HEK293 (cell line): ENCODE measurements at regions not wholly inside any gene's neighbourhood (a gene's known extent, or its start where the extent isn't known, plus 50 kb on each side); places are given as distances from the start of the nearest gene placed in this dataset.

Experiments used
- CTCF ChIA-PET: fragments of 350-600 bp; formaldehyde crosslinking; extraction: SDS; loops from one replicate; lab custom pipeline; 2021; ENCODE audit warnings: antibody characterized with exemption; lab: Yijun Ruan, JAX
- POLR2A ChIA-PET: fragments of 300-600 bp; formaldehyde crosslinking; extraction: SDS; loops from one replicate; lab custom pipeline; 2020; ENCODE audit warnings: antibody characterized with exemption, inconsistent platforms; lab: Yijun Ruan, JAX
- H3K27ac ChIP-seq: fragments of 200-500 bp; sonication (Bioruptor generic); 2 replicates; pipeline ENCODE4 v1.5.1; 2014; ENCODE audit warnings: low read depth, low read length, control low read depth, inconsistent platforms; ENCODE audit errors: extremely low read depth
- H3K36me3 ChIP-seq, 2 experiments: fragments of 200-500 bp in 1 of 2; sonication (Bioruptor generic) in 1 of 2; 1 replicate in 1 of 2; 2 replicates in 1 of 2; pipeline ENCODE4 v1.5.1; 2014 to 2017; ENCODE audit warnings: inconsistent platforms in 2 of 2, low read length in 2 of 2; ENCODE audit not compliant: control insufficient read depth in 2 of 2, insufficient read depth in 1 of 2
- H3K4me1 ChIP-seq: fragments of 200-500 bp; sonication (Bioruptor generic); 2 replicates; pipeline ENCODE4 v1.5.1; 2014; ENCODE audit warnings: mild to moderate bottlenecking, low read length, inconsistent platforms; ENCODE audit not compliant: control insufficient read depth, insufficient read depth
- H3K4me3 ChIP-seq: 2 replicates; pipeline ENCODE4 v1.5.1; 2011; ENCODE audit warnings: low read depth, mild to moderate bottlenecking, control low read depth, low read length, moderate library complexity
- H3K9me3 ChIP-seq: fragments of 200-500 bp; sonication (Bioruptor generic); 2 replicates; pipeline ENCODE4 v1.5.1; 2014; ENCODE audit warnings: low read depth, low read length, inconsistent platforms; ENCODE audit not compliant: control insufficient read depth, insufficient read depth
- EGR2 ChIP-seq: fragments of 450-650 bp; formaldehyde crosslinking; IDR thresholded peaks from 2 replicates; pipeline ENCODE4 v1.5.1; 2016; ENCODE audit warnings: low read depth, missing biosample characterization, missing genetic modification characterization
- ELK4 ChIP-seq: IDR thresholded peaks from 2 replicates; pipeline ENCODE4 v1.6.1; 2011; ENCODE audit warnings: mild to moderate bottlenecking, low read depth, low read length, borderline replicate concordance
- FEZF1 ChIP-seq: fragments of 450-650 bp; formaldehyde crosslinking; IDR thresholded peaks from 2 replicates; pipeline ENCODE4 v1.5.1; 2016; ENCODE audit warnings: missing biosample characterization, missing genetic modification characterization
- GLIS1 ChIP-seq: fragments of 450-650 bp; formaldehyde crosslinking; IDR thresholded peaks from 2 replicates; pipeline ENCODE4 v1.5.1; 2016; ENCODE audit warnings: missing biosample characterization, missing genetic modification characterization
- KLF9 ChIP-seq: fragments of 450-650 bp; formaldehyde crosslinking; IDR thresholded peaks from 2 replicates; pipeline ENCODE4 v1.5.1; 2016; ENCODE audit warnings: missing biosample characterization, missing genetic modification characterization, low read depth
- MYNN ChIP-seq: fragments of 450-650 bp; formaldehyde crosslinking; IDR thresholded peaks from 2 replicates; pipeline ENCODE4 v1.5.1; 2016; ENCODE audit warnings: missing biosample characterization, missing genetic modification characterization, borderline replicate concordance
- OVOL3 ChIP-seq: fragments of 450-650 bp; formaldehyde crosslinking; IDR thresholded peaks from 2 replicates; pipeline ENCODE4 v1.5.1; 2016; ENCODE audit warnings: missing biosample characterization, missing genetic modification characterization
- YY1 ChIP-seq: fragments of 450-650 bp; formaldehyde crosslinking; IDR thresholded peaks from 2 replicates; pipeline ENCODE4 v1.5.1; 2018; ENCODE audit warnings: missing biosample characterization, missing genetic modification characterization
- ZNF169 ChIP-seq: fragments of 450-650 bp; formaldehyde crosslinking; IDR thresholded peaks from 2 replicates; pipeline ENCODE4 v1.5.1; 2016; ENCODE audit warnings: missing biosample characterization, missing genetic modification characterization
- ZNF266 ChIP-seq: fragments of 450-650 bp; formaldehyde crosslinking; IDR thresholded peaks from 2 replicates; pipeline ENCODE4 v1.5.1; 2016; ENCODE audit warnings: missing biosample characterization, missing genetic modification characterization, low read depth
- ZNF274 ChIP-seq, 2 experiments: fragments of 200-500 bp in 1 of 2; fragments of 450-650 bp in 1 of 2; sonication (Bioruptor generic) in 1 of 2; formaldehyde crosslinking in 1 of 2; IDR thresholded peaks; 2 replicates each; pipeline versions ENCODE4 v1.5.1 to v1.6.1; 2014 to 2016; ENCODE audit warnings: borderline replicate concordance in 1 of 2, inconsistent platforms in 1 of 2, low read length in 1 of 2, missing biosample characterization in 1 of 2, missing genetic modification characterization in 1 of 2
- ZNF280C ChIP-seq: fragments of 450-650 bp; formaldehyde crosslinking; IDR thresholded peaks from 2 replicates; pipeline ENCODE4 v1.5.1; 2016; ENCODE audit warnings: missing biosample characterization, missing genetic modification characterization
- ZNF324 ChIP-seq: fragments of 450-650 bp; formaldehyde crosslinking; IDR thresholded peaks from 2 replicates; pipeline ENCODE4 v1.5.1; 2016; ENCODE audit warnings: missing biosample characterization, missing genetic modification characterization
- ZNF354C ChIP-seq: fragments of 450-650 bp; formaldehyde crosslinking; IDR thresholded peaks from 2 replicates; pipeline ENCODE4 v1.5.1; 2016; ENCODE audit warnings: missing biosample characterization, missing genetic modification characterization, low read depth, borderline replicate concordance
- ZNF37A ChIP-seq: fragments of 450-650 bp; IDR thresholded peaks from 2 replicates; pipeline ENCODE4 v1.5.1; 2018; ENCODE audit warnings: missing biosample characterization, missing genetic modification characterization
- ZNF514 ChIP-seq: fragments of 450-650 bp; formaldehyde crosslinking; IDR thresholded peaks from 2 replicates; pipeline ENCODE4 v1.5.1; 2016; ENCODE audit warnings: missing biosample characterization, missing genetic modification characterization
- ZNF530 ChIP-seq: fragments of 450-650 bp; formaldehyde crosslinking; IDR thresholded peaks from 2 replicates; pipeline ENCODE4 v1.5.1; 2016; ENCODE audit warnings: low read depth, missing biosample characterization, missing genetic modification characterization
- ZNF600 ChIP-seq: fragments of 450-650 bp; formaldehyde crosslinking; IDR thresholded peaks from 2 replicates; pipeline ENCODE4 v1.5.1; 2016; ENCODE audit warnings: missing biosample characterization, missing genetic modification characterization
- ZNF621 ChIP-seq: fragments of 450-650 bp; formaldehyde crosslinking; IDR thresholded peaks from 2 replicates; pipeline ENCODE4 v1.5.1; 2017; ENCODE audit warnings: missing biosample characterization, missing genetic modification characterization
- ZNF626 ChIP-seq: fragments of 450-650 bp; sonication (Bioruptor Pico); formaldehyde crosslinking; IDR thresholded peaks from 2 replicates; pipeline ENCODE4 v1.5.1; 2018; ENCODE audit warnings: missing biosample characterization, missing genetic modification characterization, inconsistent platforms
- ZNF670 ChIP-seq: fragments of 450-650 bp; formaldehyde crosslinking; IDR thresholded peaks from 2 replicates; pipeline ENCODE4 v1.5.1; 2016; ENCODE audit warnings: missing biosample characterization, missing genetic modification characterization, low read depth
- ZNF692 ChIP-seq: fragments of 450-650 bp; formaldehyde crosslinking; IDR thresholded peaks from 2 replicates; pipeline ENCODE4 v1.5.1; 2016; ENCODE audit warnings: missing biosample characterization, missing genetic modification characterization
- ZNF707 ChIP-seq: fragments of 450-650 bp; formaldehyde crosslinking; IDR thresholded peaks from 2 replicates; pipeline ENCODE4 v1.5.1; 2016; ENCODE audit warnings: missing biosample characterization, missing genetic modification characterization
- ZNF747 ChIP-seq: fragments of 450-650 bp; formaldehyde crosslinking; IDR thresholded peaks from 2 replicates; pipeline ENCODE4 v1.5.1; 2016; ENCODE audit warnings: missing biosample characterization, missing genetic modification characterization
- ZSCAN18 ChIP-seq: fragments of 450-650 bp; formaldehyde crosslinking; IDR thresholded peaks from 2 replicates; pipeline ENCODE4 v1.5.1; 2016; ENCODE audit warnings: missing biosample characterization, missing genetic modification characterization
- ZSCAN23 ChIP-seq: fragments of 450-650 bp; formaldehyde crosslinking; IDR thresholded peaks from 2 replicates; pipeline ENCODE4 v1.5.1; 2016; ENCODE audit warnings: missing biosample characterization, missing genetic modification characterization
- TF ChIP-seq, protein P1 (sequence below): fragments of 450-650 bp; formaldehyde crosslinking; IDR thresholded peaks from 2 replicates; pipeline ENCODE4 v1.5.1; 2016; ENCODE audit warnings: missing biosample characterization, missing genetic modification characterization

- H3K9me3 ChIP-seq, result no peaks in the 10 kb centered on the region
- no peak overlapping the region for H3K4me3 ChIP-seq
- CTCF ChIA-PET, result interaction anchor here (0.6 kb wide), 1 partner anchor 17 kb away, joined by 3 read pairs; no protein-coding TSS in a partner anchor
- H3K27ac ChIP-seq, result no peak overlapping the region
- no peaks in the 10 kb centered on the region for H3K36me3 ChIP-seq
- no peak for TF ChIP-seq GLIS1 (tag by site-specific recombination)
- TF ChIP-seq, protein P1, sequence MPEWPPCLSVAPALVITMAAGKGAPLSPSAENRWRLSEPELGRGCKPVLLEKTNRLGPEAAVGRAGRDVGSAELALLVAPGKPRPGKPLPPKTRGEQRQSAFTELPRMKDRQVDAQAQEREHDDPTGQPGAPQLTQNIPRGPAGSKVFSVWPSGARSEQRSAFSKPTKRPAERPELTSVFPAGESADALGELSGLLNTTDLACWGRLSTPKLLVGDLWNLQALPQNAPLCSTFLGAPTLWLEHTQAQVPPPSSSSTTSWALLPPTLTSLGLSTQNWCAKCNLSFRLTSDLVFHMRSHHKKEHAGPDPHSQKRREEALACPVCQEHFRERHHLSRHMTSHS (tag by site-specific recombination), result no peak
- TF ChIP-seq ZNF707 (tag by site-specific recombination), result no peak
- no peak for TF ChIP-seq ZNF670 (tag by site-specific recombination)
- no peak for TF ChIP-seq KLF9 (tag by site-specific recombination)
- no peak for TF ChIP-seq ZSCAN23
- TF ChIP-seq ZNF747 (tag by site-specific recombination), result no peak
- TF ChIP-seq FEZF1, result no peak
- no peak for TF ChIP-seq ZNF626
- TF ChIP-seq ZNF621, result no peak
- TF ChIP-seq MYNN (tag by site-specific recombination), result no peak
- no peak for TF ChIP-seq ZNF514
- TF ChIP-seq ZNF354C, result no peak
- no peak for TF ChIP-seq YY1 (tag by site-specific recombination)
- no peak for TF ChIP-seq ZNF37A (tag by site-specific recombination)
- no peak for TF ChIP-seq ZNF266 (tag by site-specific recombination)
- H3K4me1 ChIP-seq, result no peaks in the 10 kb centered on the region
- POLR2A ChIA-PET, result no interaction called here
These were observed 231.9 kb upstream of the SALL1 start for GRCh38 chr16:51382940-51383339.

DNA sequence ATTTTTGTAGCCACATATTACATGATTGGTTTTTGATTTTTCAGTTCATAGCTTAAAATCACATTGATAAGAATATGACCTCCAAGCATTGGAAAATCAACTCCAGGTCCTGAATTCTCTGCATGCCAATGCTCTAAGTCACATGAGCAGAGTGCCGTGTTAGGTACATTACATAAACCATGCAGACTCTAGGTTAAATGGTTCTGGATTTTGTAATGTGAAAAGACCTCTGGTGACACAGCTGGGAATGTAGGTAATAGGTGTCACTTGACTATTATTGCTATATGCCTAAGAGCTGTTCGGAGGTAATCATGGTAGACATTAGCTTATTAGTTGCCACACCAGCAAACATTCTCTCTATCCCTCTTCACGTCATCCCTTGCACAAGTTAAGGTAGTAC is 231.1 kb upstream of the SALL1 start:
- no peaks in the 10 kb centered on the region for H3K4me1 ChIP-seq
- H3K4me3 ChIP-seq, result no peak overlapping the region
- CTCF ChIA-PET, result interaction anchor here (0.7 kb wide), 1 partner anchor 144 kb away, joined by 3 read pairs; no protein-coding TSS in a partner anchor
- POLR2A ChIA-PET, result no interaction called here
- H3K9me3 ChIP-seq, result no peaks in the 10 kb centered on the region
- H3K36me3 ChIP-seq, result no peaks in the 10 kb centered on the region
- no peak overlapping the region for H3K27ac ChIP-seq
- TF ChIP-seq ZNF280C (no peak), ZSCAN18 (tag by site-specific recombination) (no peak), ZNF530 (tag by site-specific recombination) (no peak), ZNF692 (no peak), ZNF169 (tag by site-specific recombination) (no peak), ELK4 (no peak), ZNF600 (tag by site-specific recombination) (no peak), ZNF274 (IDR thresholded peaks at IDR 0.05; ENCODE audit: low read length) (no peak), ZNF274 (tag by site-specific recombination; IDR thresholded peaks at IDR 0.05; ENCODE audit: borderline replicate concordance) (no peak), EGR2 (tag by site-specific recombination) (no peak), ZNF707 (tag by site-specific recombination) (no peak), OVOL3 (tag by site-specific recombination) (no peak), ZNF324 (no peak)
